Erythroblast (primary cell): ENCODE measurements at regions not wholly inside any gene's neighbourhood (a gene's known extent, or its start where the extent isn't known, plus 50 kb on each side); places are given as distances from the start of the nearest gene placed in this dataset.

ENCODE experiments used
- DNase-seq, 2 experiments: peaks; one replicate each; lab custom pipeline; 2025; lab: John Stamatoyannopoulos, UW
- GATA1 ChIP-seq: IDR thresholded peaks from 2 replicates; pipeline ENCODE4 v1.6.1; 2011; ENCODE audit warnings: low read depth, mild to moderate bottlenecking, control low read depth, low read length, moderate library complexity
- POLR2A ChIP-seq: IDR thresholded peaks from 2 replicates; pipeline ENCODE4 v1.6.1; 2011; ENCODE audit warnings: mild to moderate bottlenecking, low read length

DNA sequence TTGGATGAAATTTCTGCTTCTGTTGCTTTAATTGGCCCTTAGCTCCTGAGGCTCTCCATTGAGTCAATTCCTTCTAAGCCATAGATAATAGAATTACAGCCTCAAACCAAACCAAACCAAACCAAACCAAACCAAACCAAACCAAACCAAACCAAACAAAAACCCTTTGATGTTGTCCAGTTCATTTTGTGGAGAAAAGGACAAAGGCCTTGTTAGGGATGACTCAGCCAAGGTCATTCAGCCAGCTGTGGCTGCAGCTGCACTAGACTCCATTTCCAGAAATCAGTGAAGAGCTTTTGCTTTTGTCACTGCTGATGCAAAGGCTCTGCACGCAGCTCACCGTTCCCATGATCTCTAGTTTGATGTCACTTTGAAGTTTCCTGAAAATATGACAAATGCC lies 82.2 kb upstream of the RMST start:
- DNase-seq: no peak
- TF ChIP-seq GATA1: no peak
- no peak for TF ChIP-seq POLR2A

DNA sequence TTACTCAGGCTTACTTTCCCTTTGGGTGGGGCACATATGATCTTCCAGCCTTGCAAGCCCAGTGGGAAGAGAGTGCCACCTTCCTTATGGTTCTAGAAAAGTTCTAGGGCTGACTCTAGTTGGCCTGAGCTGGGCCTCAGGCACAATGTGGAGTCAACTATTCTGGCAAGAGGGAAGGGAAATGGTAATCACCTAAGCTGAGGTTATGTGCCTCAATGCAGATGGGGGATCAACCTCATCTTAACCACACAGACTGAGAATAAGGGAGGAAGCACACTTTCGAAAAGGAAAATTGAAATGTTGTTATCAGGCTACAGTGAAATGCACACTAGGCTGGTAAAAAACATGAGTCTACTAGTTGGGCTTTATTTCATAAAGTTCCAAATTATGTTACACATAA lies 77.5 kb upstream of the RMST start:
- no peak for TF ChIP-seq GATA1
- TF ChIP-seq POLR2A: no peak
- DNase-seq: no peak

DNA sequence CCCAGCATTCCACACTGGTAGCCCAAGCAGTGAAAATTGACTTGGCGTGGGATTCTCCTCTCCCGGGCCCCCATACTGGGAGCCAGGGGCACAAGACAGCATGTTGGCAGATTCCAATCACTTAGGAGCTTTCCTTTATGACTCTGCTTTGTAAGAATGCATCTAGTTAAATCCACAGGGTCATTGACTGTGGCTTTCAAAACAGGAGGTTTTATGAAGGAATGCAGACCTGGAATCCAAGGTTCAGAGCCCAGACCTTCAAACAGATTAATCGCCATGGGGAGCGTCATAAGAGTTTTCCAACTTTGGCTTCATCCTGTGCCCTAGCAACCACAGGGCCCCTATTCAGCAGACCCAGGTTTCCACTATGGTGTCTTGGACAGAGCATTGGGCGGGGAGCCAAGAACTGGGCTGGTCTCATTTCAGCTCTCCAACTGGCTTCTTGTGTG lies 76.4 kb upstream of the RMST start:
- no peak for DNase-seq
- TF ChIP-seq POLR2A: no peak
- no peak for TF ChIP-seq GATA1

DNA sequence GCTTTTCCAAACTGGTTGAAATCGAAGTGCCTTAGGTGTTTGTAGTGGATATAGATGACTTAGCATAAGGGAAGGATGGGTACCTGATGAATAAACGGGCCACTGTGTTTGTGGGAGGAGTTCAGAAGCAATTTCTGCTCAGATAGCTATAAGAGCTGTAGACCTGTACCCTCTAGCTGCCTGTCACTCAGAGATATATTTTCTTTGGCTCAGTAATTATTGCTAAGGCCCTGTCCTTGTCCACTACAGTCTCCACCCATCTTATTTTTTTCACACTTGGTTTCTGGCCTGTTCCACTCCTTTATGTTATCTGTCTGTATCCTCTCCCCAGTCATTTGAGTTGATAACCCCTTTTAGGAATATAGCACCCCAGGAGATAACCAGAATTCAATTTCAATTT lies 74.8 kb upstream of the RMST start:
- TF ChIP-seq GATA1: no peak
- TF ChIP-seq POLR2A: no peak
- no peak for DNase-seq

DNA sequence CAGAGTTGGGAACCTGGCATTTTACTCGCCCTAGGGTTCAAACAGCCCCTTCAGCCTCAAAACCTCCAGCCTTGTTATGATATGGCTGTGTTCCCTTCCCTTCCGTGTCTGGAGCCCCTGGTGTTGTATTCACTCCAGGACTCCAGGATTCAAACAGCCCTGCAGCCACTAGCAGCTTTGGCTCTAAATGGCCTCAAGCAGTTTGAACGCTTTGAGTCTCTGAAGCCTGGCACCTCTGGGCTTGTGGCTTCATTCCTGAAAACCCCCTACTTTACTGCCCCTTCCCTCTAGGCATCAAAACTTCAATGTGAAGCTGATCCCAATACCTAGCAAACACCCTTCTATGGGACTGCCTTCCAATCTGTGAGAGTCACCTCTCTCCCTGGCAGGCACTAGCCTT lies 67.9 kb upstream of the RMST start:
- TF ChIP-seq GATA1: no peak
- DNase-seq: no peak

DNA sequence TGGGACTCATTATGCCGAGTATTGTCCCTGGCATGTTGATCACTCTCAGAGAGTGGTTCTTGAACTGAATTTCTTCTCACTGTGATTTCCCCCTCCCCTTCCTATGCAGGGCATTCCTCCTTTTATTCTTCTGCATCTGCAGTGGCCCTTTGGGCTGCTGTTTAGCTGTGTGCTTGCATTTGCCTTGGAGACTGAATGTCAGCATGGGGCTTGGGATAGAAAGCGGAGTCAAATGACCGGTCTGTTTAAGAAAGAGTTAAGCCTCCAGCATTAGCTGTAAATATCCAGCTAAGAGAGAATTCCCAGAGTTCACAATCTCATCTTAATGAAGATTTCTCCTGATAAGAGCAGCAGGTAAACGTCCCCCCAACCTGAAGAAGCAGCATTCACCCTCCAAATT lies 65.6 kb upstream of the RMST start:
- no peak for TF ChIP-seq POLR2A
- no peak for TF ChIP-seq GATA1
- DNase-seq: no peak

DNA sequence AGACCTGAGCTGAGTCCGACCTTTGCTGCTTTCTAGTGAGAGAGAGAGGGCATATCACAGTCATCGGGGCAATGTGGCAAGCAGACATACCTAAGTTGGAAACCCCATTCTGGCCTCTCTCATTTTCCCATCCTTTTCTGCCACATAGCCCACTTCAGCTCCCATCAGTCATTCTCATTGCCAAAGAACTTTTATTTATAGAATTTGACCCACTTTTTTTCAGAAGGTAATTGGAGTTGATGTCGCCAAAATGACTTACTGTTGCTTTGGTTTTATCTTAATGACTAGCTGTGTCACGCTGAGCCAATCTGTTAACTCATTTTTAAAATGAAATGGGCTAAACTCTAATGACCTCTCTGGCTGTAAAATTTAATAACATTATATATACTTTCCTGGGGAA lies 63.9 kb upstream of the RMST start:
- no peak for TF ChIP-seq POLR2A
- no peak for TF ChIP-seq GATA1

DNA sequence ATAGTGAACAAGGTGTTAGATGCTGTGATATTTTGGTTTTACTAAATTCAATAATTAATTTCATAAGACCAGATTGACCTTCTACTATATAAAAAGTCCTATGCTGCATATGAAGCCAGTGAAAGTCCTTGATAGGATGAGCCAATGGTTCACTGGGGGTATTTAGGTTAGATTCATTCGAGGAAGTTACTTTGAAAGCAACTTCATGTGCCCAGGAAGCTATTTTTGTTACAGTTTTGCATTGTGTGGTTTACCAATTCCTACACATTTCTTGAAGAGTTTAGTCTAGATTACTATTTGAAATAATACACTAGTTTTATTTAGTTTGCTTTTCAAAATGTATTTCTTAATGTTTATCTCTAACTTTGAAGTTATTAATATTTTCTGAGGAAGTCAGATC lies 58.5 kb upstream of the RMST start:
- TF ChIP-seq GATA1 (no peak), POLR2A (no peak)
- no peak for DNase-seq

More for the DNA sequence above, 63.9 kb upstream of the RMST start:
- no peak for DNase-seq

DNA sequence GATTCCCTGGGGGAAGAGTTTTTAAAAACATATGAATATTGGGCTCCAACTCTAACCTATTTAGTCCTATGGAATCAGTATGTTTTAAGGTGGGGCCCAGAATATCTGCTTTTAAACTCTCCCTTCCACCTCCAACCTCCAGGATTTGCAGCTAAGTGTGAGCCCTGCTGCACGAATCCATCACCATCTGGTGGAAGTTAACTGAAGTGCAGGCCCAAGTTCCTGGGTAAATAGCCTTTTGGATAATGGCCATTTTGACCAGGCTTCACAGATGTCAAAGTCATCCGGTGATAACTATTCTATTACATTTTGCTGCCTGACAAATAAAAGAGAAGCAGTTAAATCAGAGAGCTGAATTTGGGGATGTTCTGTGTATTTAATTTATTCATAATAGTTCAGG lies 58.1 kb upstream of the RMST start:
- DNase-seq: peak; percentile 27 to 39
- TF ChIP-seq POLR2A (no peak), GATA1 (no peak)

DNA sequence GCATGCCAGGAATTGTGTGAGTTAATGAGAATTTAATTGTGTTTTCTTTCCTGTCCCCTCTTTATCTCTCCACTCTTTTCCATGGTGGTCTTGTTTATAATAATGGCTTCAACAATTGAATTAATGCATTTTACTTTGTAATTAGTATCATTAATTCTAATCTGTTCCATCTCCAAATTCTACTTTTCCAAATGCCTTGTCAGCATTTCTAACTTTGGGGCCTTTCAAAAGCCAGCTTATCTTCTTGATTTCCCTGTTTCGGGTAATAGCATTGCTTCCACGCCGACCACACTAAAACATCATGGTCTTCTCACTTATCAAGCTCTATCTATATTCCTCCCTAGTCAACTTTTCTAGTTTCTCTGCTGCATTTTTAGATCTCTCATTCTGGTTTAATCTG lies 54.2 kb upstream of the RMST start:
- no peak for TF ChIP-seq POLR2A
- no peak for TF ChIP-seq GATA1
- DNase-seq: no peak

DNA sequence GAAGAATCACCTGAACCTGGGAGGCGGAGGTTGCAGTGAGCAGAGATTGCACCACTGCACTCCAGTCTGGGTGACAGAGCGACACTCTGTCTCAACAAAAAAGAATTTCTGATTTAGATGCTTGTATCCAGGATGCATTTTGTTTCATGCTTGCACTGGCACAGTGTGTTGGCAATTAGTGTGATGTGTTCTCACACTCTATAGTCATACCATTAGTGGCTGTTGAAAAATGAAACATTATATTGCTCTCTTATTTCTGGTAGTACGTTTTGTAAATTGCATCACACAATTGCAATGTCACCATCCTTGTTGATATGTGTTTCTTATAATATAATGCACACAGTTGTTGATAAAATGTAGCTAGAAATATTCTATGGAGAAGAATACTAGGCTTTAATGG lies 51.3 kb upstream of the RMST start:
- no peak for DNase-seq
- TF ChIP-seq POLR2A (no peak), GATA1 (no peak)
